ENCODE measurements at regions not wholly inside any gene's neighbourhood (a gene's known extent, or its start where the extent isn't known, plus 50 kb on each side); places are given as distances from the start of the nearest gene placed in this dataset.

GRCh38 chr20:12777016-12777415 lies 231.8 kb upstream of the SPTLC3 start:
- no peaks in the 10 kb centered on the region for H3K27me3 ChIP-seq
- ATAC-seq: no peak
- DNase-seq: no peak
- no peak overlapping the region for H3K4me3 ChIP-seq
- intact Hi-C loops (cut with DNase I): no loop called here
- peaks cover 0 to 10% (median 0%) of the 10 kb centered on the region in 11 donors for H3K9me3 ChIP-seq
- WGBS, 2 donors: 92 to 95% methylated on average over 5 of the region's 5 CpGs
- no peaks in the 10 kb centered on the region for H3K36me3 ChIP-seq
- no peaks in the 10 kb centered on the region for H3K4me1 ChIP-seq
- no peak for TF ChIP-seq CTCF (IDR thresholded peaks at IDR 0.05)
- H3K27ac ChIP-seq: no peak overlapping the region

- no peak for TF ChIP-seq CTCF (IDR thresholded peaks at IDR 0.05)
- 88 to 89% methylated on average over 5 of the region's 5 CpGs for WGBS, 2 donors
- ATAC-seq (no peak), DNase-seq (no peak)
- Histone ChIP-seq H3K4me3 (no peak overlapping the region), H3K4me1 (no peaks in the 10 kb centered on the region), H3K27me3 (no peaks in the 10 kb centered on the region), H3K27ac (no peak overlapping the region), H3K36me3 (no peaks in the 10 kb centered on the region), H3K9me3 (peaks cover 0 to 9% (median 0%) of the 10 kb centered on the region in 11 donors)
- intact Hi-C loops (cut with DNase I): no loop called here
Measured at GRCh38 chr20:12786276-12786675, 222.5 kb upstream of the SPTLC3 start.

GRCh38 chr20:12788632-12789299 lies 220.0 kb upstream of the SPTLC3 start:
- DNase-seq (no peak), ATAC-seq (no peak)
- H3K27ac ChIP-seq: no peak overlapping the region
- no peak overlapping the region for H3K4me3 ChIP-seq
- 85% methylated on average over 8 of the region's 8 CpGs for WGBS, 2 donors
- H3K36me3 ChIP-seq: no peaks in the 10 kb centered on the region
- TF ChIP-seq CTCF (IDR thresholded peaks at IDR 0.05): no peak
- intact Hi-C loops (cut with DNase I): no loop called here
- H3K27me3 ChIP-seq: no peaks in the 10 kb centered on the region
- H3K9me3 ChIP-seq: no peaks in the 10 kb centered on the region
- H3K4me1 ChIP-seq: no peaks in the 10 kb centered on the region

- intact Hi-C loops (cut with DNase I): no loop called here
- ATAC-seq (no peak), DNase-seq (no peak)
- no peak for TF ChIP-seq CTCF (IDR thresholded peaks at IDR 0.05)
- Histone ChIP-seq H3K27ac (no peak overlapping the region), H3K27me3 (no peaks in the 10 kb centered on the region), H3K36me3 (no peaks in the 10 kb centered on the region), H3K9me3 (no peaks in the 10 kb centered on the region), H3K4me3 (no peak overlapping the region), H3K4me1 (no peaks in the 10 kb centered on the region)
- WGBS, 2 donors: 79 to 81% methylated on average over 1 of the region's 1 CpG
Measured at GRCh38 chr20:12790859-12791258, 217.9 kb upstream of the SPTLC3 start.

Data from heart right ventricle (tissue), 16 donors.